ENCODE measurements at regions not wholly inside any gene's neighbourhood (a gene's known extent, or its start where the extent isn't known, plus 50 kb on each side); places are given as distances from the start of the nearest gene placed in this dataset.
"Not testable (repeated sequence)": the region's sequence is repeated elsewhere in the genome, so short reads cannot be mapped to it uniquely, and the experiment has no call there.

DNA sequence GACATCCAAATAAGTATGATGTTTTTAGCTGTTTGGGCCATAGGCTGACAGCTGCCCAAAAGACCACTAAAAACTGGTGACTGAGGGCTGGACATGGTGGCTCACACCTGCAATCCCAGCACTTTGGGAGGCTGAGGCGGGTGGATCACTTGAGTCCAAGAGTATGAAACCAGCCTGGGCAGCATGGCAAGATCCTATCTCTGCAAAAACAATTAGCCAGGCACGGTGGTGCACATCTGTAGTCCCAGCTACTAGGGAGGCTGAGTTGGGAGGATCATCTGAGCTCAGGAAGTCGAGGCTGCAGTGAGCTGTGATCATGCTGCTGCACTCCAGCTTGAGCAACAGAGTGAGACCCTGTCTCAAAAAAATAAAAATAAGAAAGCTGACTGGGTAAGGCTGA, 511.5 kb upstream of the RAB6C start:
- no peak for DNase-seq

DNA sequence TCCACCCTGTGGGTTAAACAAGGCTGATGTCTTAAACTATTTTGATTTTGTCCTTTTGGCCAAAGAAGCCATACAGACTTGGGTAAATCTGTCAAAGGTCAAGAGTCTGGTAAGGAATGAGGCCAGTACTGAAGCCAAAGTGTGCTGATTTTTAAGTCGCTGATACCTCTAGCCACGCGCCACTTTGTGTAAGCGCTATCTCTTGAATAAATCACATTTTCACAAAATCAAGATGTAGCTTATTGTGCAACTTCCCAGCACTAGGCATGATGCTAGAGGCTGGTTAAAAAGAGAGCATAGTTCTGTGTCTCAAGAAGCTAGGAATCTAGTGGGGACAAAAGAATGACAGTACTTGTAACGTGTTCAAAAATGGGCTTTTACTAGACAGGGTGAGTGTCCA, 510.6 kb upstream of the RAB6C start:
- DNase-seq: no peak

DNA sequence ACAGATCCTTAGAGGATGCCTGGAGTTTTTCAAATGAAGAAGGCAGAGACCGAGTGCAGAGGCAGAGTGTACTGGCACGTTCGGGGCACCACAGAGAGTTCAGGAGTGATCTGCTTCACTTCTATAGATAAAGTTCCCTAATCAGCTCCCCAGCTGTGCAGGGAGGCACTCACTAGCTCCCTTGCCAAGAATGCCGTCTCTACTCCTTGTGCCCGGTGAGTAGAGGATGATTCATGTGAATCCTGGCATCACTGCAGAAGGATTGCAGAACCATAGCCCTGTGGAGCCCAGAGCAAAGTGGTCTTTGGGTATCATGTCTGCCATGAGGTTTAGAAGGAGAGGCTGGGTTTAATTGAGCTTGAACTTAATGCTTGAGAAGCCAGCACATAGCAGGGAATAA, 510.1 kb upstream of the RAB6C start:
- no peak for DNase-seq

DNA sequence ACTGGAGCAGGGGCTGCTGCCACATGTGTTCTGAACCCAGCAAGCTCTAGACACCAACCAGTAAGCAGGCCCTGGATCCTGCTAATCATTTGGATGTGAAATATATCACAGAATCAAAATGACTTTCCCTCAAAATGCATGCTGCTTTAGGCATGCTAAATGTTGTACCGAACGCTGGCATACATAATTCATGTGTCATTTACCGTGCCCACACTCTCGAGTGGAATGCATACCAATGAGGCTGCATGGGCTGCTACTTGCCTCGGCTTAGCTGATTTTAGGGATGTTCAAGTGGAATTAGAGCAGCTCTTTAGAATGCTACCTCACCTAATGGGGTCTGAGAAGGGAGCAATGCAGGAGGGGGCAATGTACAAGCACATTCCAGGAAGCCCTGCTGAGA, 509.6 kb upstream of the RAB6C start:
- DNase-seq: no peak

DNA sequence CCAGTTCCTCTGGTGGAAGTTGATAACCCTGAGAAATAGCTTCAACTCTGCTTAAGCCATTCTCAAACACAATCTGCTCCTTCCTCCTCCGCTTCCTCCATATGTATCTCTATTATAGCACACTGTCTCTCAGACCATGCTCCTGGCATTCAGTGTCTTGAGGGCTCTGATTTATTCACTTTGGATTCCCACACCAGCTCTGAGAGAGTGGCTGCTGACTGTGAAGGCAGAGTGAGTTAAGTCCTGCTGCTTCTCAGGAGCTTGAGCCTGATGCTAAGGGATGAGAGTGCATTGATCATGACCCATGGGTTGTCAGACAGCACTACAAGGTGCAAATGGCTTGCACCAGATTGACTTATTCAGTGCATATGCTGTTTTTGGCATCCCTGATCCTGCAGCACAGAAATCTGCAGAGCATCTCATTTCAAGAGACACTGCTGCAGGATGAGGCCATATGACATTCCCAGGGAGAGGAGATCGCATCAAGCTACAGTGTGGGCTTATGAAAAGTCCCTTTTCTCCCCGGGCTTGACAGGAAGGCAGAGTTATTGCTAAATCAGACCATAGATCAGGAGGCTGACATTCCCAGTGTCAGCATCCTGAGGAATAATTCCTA, 500.5 kb upstream of the RAB6C start:
- no peak for DNase-seq

DNA sequence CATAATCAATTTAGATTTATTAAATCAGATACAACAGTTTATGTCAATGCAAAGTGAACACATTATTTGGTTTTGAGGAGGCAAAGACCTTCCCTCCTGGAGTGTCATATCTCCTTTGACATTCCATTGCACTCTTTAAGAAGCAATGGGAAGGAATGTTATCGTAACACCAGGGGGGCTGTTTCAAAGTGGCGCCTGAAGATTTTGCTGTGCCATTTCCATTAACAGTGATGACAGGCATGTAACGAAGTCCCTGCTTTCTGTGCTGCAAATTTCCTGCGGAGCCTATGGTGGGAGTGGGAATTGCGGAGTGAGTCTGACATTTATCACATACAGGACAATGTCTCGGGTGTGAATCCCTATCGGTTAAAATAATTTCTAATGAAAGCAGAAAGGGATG, 499.6 kb upstream of the RAB6C start:
- DNase-seq: no peak

DNA sequence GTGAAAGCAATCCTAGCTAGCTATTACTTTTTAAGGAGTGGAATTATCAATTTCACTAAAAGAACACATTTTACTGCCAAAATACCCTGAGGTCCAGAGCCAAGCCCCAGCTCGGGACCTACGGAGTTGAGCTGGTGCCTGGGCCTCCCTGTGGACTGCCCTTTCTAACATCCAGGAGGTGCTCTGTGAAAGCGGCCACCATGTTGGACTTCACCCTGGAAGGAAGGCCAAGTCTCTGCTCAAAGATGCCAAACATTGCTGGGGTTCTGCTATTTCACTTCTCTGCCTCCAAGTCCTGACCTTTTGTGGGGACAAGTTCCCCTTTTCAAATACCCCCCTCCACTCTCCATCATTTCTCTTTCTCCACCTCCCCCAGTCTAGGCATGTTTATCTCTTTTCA, 498.7 kb upstream of the RAB6C start:
- DNase-seq: no peak

DNA sequence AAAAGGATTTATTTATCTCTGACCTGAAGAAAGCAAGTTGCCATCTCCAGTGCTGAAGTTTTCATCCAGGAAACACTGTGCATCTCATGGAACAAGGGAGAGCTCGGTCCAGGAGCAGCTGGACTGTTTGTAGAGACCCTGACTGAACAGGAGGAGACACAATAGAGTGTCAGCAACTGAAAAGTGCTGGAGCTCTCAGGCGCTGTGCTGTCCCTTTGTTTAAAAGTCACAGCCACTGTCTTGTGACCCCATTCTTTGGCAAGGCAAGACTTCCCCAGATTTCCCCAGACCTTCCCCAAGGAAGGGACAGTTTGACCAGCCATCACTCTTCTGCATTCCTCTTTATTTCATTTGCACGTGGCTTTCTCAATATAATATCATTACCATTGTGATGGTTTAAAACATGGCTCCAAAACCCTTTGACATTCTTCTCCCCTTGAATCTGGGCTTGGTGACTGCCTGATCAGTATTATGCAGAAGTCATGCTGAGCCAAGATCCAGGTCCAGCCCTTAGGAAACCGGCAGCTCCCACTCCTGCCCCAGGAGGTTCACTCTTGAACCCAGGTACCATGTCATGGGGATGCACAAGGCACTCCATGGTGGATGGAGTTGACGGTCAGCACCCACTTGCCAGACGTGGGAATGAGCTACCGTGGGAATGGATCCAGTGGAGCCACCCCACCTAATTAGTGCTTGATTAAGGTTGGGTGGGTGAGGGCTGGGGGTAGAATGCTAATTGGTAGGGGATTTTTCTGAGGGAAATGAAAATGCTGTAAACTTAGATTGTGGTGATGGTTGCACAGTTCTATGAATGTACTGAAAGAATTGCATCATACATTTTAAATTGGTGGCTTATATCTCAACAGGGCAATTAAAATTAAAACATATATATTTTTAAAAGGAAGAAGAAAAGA, 497.9 kb upstream of the RAB6C start:
- no peak for DNase-seq

DNA sequence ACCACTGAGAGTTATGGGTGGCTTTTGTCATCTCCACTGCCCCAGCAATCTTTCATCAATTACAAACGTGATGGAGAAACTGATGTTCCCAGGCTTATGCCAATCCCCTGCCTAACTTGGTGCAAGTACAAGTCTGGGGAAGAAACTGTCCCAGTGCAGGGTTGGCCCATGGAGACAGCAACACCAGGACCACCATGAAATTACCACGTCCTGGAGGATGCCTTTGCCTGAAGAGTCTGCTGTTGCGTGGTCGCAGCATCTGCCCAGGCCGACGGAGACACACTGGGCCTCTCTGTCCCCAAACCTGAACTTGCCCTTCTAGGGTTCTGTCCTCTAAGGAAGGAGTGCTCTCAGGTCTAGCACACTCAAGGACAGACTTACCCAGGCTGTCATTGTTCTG, 496.8 kb upstream of the RAB6C start:
- no peak for DNase-seq

DNA sequence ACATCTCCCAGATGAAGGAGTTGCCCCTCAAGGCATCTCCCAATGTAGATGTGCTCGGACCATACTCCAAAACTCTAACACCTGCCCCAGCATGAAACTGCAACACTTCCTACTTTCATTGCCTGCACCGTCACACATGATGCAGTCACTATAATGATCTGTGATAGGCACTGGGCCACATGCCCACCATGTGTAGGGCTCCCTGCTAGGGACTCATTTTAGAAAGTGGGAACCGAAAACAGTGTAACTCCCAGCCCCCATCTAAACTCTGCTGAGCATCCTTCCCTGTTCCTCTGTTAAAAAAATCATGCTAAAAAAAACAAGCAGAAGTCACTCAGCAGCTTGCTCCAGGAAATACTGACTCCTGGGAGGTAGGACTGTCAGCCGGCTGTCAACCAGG, 496.1 kb upstream of the RAB6C start:
- DNase-seq: no peak

DNA sequence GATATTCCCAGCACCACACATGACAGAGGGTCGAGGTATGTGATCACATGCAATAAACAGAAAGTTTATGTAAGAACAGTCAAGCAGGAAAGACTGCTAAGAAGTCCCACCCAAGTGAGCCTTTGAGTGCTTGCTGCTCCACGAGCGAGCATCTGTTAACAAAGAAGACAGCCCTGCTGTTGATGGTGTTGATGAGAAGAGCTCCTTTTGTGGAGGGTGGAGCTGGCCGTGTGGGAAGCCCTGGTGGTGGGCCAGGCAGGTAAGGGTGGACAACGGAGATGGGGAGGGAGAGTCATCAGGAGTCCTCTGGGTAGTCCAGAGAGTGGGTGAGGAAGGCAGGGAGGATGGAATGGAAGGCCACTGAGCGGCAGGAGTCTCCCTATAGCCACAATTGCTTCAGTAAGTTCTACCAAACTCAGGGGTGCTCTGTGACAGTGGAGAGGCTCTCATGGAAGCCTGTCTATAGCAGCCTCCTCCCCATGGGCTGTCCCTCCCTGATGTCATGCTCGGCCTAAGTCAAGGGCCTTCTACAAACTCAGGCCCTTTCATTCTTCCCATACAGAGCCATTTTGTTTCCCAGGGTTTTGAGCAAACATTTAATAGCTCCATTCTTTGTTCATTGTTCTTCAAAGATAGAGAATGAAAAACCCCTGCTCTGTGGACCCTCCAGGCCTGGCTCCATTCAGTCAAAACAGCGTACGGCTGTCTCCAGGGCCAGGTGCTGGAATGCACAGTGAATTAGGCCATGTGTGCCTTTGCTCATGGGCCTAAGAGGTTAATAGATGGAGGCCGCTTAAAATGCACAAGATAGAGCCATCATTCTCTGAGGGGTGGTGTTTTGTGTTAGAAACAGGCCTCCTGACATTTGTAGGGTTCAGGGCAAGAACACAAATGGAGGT, 494.2 kb upstream of the RAB6C start:
- DNase-seq: no peak

DNA sequence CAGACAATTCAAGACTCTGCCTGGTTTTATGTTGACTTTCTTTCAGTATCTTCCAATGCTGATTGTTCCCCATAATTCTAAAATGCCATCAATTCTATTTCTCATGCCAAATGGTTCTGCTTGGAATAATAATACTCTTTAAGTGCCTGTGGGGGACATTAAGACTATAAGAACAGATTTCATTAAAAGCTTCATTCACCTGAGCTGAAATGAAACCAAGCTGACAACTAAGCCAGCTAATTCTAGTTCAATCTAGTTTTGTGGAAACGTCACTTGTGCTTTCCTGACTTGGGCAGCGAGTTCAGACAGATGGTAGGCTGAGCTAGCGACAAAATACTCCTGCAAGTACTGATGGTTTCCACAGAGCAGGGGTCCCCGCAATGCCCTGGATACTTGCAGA, 491.1 kb upstream of the RAB6C start:
- no peak for DNase-seq

DNA sequence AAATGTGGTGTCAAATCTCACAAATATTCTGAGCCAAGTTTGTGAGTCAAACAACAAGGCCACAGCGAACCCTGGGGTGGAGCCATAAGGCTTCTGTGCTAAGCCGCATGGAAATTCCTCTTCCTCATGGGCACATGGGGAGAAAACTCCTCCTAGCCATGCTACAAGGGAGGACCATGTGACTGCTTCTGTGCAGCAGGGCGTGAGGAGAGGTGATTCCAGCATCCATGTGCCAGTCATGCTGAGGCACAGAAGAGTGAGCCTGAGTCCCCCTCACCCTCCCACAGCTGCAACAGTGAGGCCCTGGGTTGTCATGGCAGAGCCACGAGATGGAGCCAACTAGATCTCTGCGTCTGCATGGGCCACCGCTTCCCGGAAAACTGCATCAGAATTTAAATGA, 488.8 kb upstream of the RAB6C start:
- DNase-seq: no peak

DNA sequence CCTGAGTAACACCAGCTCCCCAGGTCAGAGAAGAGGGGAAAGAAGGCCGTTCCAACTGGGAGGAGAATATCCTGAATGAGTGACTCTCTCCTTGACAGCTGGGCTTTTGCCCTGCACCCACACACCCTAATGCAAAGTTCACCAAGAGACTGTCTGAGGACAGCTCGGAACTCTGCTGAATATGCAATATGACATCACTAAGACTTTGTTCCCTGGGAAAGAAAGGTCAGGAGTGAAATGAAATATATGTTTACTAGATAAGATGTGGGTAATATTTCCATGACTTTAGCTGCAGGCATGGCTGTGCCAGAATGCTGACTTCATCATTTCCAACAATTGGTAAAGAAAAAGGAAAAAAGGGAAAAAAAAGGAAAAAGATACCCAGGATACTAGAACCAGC, 488.2 kb upstream of the RAB6C start:
- no peak for DNase-seq

DNA sequence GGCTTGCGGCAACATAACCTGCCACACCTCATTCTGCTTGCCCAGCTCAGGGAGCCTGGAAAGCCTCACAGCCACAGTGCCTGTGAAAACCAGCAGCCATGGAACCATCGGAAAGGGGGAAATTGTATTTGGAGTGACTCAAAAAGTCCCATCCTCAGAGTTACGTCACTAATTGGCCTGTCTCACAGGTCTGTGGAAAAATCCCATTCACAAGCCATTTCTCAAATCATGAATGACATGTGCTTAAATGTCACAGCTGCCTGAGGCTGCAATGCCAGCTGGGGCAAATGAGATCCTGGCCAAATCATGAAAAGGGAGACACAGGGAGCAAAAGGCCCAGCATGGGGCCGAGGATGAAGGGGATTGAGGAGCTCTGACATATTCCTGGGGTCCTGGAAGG, 486.9 kb upstream of the RAB6C start:
- DNase-seq: no peak

DNA sequence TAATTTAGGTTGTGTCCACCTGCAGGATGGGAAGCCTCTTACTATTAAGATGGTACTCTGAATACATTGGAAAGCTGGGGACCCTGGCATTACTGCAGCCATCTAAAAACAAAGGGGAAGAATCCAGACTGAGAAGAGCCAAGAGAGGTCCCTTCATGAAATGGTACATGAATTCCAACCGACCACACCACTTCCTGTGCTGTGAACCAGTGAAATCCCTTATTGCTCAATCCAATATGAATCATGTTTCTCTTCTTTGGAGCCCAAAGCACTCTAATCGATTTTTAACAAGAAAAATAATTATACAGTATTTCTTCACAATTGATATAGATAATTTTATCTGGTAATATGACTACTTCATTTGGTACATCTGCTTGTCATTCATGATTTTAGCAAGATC, 479.7 kb upstream of the RAB6C start:
- DNase-seq: no peak

DNA sequence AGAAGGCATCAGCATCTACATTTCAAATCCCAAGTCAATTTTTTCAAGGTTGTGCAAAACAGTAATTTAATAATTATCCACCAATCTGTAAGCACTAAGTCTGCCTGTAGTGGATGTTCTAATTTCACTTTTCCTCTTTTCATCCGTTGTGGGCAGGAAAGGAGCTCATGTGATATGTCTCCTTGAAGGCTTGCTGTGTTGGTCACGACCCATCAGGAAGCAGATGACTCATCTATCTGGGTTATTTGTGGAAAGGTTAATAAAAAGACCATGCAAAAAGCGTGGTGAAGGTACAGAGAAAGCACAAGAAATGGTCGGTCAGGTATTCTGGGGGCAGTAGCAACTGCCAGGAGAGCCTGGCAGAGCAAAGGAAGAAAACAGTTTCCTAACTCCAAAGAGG, 476.7 kb upstream of the RAB6C start:
- DNase-seq: no peak

DNA sequence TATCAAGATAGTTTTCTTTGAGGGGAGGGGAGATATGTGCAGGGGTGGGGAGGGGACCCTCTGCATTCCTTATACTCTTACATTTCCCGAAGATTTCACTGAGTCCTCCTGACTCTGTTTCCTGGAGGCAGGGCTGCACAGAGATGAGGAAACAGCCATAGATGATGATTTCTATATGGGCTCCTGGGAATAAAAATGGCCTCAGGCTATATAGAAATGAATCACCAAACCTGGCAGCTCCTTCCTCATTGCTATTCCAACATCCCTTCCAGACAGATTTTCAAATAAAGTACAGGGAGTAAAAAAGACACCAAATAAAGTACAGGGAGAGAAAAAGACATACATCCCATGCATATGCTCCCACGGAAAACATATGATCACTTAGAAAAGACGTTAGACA, 474.8 kb upstream of the RAB6C start:
- DNase-seq: no peak

DNA sequence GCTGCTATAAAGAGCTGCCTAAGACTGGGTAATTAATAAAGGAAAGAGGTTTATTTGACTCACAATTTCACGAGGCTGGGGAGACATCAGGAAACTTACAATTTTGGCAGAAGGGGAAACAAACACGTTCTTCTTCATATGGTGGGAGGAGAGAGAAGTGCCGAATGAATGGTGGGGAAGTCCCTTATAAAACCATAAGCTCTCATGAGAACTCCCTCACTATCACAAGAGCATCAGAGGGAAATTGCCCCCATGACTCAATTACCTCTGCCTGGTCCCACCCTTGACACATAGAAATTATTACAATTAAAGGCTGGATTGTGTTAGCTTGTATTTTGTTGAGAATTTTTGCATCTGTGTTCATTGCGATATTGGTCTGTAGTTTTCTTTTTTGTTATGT, 460.5 kb upstream of the RAB6C start:
- no peak for DNase-seq

DNA sequence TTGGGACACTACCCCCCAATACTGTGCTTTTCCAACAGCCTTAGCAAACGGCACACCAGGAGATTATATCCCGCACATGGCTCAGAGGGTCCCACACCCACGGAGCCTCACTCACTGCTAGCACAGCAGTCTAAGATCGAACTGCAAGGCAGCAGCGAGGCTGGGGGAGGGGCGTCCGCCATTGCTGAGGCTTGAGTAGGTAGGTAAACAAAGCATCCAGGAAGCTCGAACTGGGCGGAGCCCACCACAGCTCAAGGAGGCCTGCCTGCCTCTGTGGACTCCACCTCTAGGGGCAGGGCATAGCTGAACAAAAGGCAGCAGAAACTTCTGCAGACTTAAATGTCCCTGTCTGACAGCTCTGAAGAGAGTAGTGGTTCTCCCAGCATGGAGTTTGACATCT, 447.3 kb upstream of the RAB6C start:
- not testable (repeated sequence) for DNase-seq

DNA sequence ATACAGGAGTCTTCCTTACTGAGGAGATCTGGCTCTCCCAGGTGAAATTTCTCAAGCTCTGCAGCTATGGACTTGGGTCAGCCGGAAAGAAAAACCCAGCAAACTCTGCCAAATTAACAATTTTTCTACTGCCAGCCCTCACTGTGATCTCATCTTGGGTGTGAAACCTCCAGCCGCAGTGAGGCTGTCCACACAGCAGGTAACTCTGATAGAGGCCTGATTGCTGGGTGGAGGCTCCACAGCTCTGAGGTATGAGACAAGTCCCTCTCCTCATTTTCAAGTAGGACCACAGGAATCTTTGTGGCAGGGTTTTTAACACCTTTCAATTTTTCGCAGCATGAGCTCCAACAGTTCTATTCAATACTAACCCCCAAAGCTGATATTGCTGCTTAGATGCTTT, 430.6 kb upstream of the RAB6C start:
- no peak for DNase-seq

DNA sequence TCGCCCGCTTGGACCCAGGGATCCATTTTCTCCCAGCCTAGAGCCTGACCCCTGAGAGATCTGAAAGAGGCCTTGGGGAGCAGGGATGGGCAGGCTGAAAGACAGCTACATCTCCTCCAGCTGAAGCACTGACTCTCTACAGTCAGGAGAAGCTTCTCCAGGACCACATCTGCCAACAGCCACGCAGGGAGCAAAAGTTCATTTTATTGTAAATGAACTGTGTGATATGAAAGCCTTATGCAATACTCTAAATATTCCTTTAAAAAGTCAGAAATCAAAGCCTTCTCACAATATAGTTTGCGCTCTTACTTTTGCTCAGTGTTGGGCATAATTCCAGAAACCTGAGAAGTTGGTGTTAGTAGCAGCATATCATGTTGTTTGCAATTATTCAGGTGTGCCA, 428.9 kb upstream of the RAB6C start:
- DNase-seq: no peak

DNA sequence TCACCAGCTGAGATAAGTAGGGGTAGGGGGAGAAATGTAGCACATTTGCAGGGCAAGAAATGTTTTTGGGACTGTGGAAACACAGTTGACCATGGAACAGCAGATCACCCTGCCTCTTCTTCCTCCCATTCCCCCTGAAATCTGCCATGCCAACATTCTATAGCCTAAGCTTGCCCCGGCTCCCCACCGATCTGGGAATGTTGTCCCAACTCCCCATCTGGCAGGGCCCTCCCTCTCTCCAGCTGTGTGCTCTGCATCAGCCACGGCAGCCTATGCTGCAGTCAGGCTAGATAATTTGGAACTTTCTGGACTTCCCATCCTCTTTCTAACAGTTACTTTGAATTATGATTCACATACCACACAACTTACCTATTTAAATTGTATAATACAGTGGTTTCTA, 425.1 kb upstream of the RAB6C start:
- DNase-seq: no peak

DNA sequence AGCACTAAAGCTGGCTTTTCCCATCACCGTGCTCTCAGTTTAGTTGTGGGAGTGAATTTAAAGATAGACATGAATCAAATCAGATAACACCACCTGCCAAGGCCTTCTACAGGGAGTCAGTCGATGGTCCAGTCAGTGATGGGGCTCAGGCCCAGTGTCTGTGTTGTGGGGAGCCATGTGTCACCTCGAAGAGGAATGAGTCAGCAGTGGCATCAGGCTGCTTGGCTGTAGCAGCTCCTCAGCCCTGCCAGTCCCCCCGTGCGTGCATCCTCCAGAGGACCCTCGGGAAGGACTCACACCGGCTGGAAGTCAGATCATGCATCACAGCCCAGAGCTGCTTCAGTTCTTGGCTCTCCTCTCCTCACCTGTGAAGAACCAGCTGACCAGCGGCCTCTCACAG, 420.4 kb upstream of the RAB6C start:
- DNase-seq: no peak

All from activated CD4-positive, CD25-positive, alpha-beta regulatory T cell treated with anti-CD3 and anti-CD28 coated beads, Interleukin-2, amount 50 U/mL, for 72 hours (primary cell).